H9 (cell line): ENCODE measurements at regions not wholly inside any gene's neighbourhood (a gene's known extent, or its start where the extent isn't known, plus 50 kb on each side); places are given as distances from the start of the nearest gene placed in this dataset.

ENCODE experiments used
- DNase-seq: peaks from one replicate; pipeline ENCODE4 v3.0.0-alpha.2; 2017
- H2AFZ ChIP-seq: one replicate; pipeline ENCODE4 v1.6.1; 2013; ENCODE audit warnings: mild to moderate bottlenecking, low read length, control low read depth, moderate library complexity
- H2AK5ac ChIP-seq: 2 replicates; pipeline ENCODE4 v1.6.1; 2013; ENCODE audit warnings: low read length, control low read depth, mixed read lengths; ENCODE audit not compliant: insufficient read length
- H2BK120ac ChIP-seq: one replicate; pipeline ENCODE4 v1.6.1; 2013; ENCODE audit warnings: low read depth, mild to moderate bottlenecking, low read length, control low read depth, inconsistent platforms; ENCODE audit not compliant: poor library complexity, severe bottlenecking
- H2BK12ac ChIP-seq: 2 replicates; pipeline ENCODE4 v1.6.1; 2013; ENCODE audit warnings: low read length, control low read depth, mixed read lengths, low read depth; ENCODE audit not compliant: insufficient read length
- H2BK15ac ChIP-seq: 2 replicates; pipeline ENCODE4 v1.6.1; 2013; ENCODE audit warnings: low read depth, low read length, control low read depth
- H2BK20ac ChIP-seq: one replicate; pipeline ENCODE4 v1.6.1; 2013; ENCODE audit warnings: low read depth, mild to moderate bottlenecking, low read length, control low read depth, inconsistent platforms; ENCODE audit not compliant: poor library complexity, severe bottlenecking
- H2BK5ac ChIP-seq: 2 replicates; pipeline ENCODE4 v1.6.1; 2013; ENCODE audit warnings: low read length, control low read depth, mixed read lengths; ENCODE audit not compliant: insufficient read length
- H3K14ac ChIP-seq: 2 replicates; pipeline ENCODE4 v1.6.1; 2013; ENCODE audit warnings: low read length, control low read depth; ENCODE audit not compliant: insufficient read depth
- H3K18ac ChIP-seq: 2 replicates; pipeline ENCODE4 v1.6.1; 2013; ENCODE audit warnings: low read depth, mild to moderate bottlenecking, mixed read lengths, low read length, control low read depth; ENCODE audit not compliant: insufficient read length
- H3K23ac ChIP-seq: 2 replicates; pipeline ENCODE4 v1.6.1; 2013; ENCODE audit warnings: low read length, control low read depth, mixed read lengths, low read depth; ENCODE audit not compliant: insufficient read length
- H3K23me2 ChIP-seq: 2 replicates; pipeline ENCODE4 v1.6.1; 2013; ENCODE audit warnings: low read depth, mild to moderate bottlenecking, mixed read lengths, low read length, control low read depth; ENCODE audit not compliant: insufficient read length, poor library complexity, severe bottlenecking
- H3K27ac ChIP-seq: 2 replicates; pipeline ENCODE4 v1.5.1; 2013; ENCODE audit warnings: low read length, control low read depth, mixed read lengths, low read depth; ENCODE audit not compliant: insufficient read length
- H3K27me3 ChIP-seq: 2 replicates; pipeline ENCODE4 v1.6.1; 2013; ENCODE audit warnings: low read length, control low read depth, inconsistent platforms; ENCODE audit not compliant: insufficient read depth
- H3K4ac ChIP-seq: 2 replicates; pipeline ENCODE4 v1.6.1; 2013; ENCODE audit warnings: low read depth, mild to moderate bottlenecking, control low read depth, inconsistent platforms, low read length, moderate library complexity
- H3K4me1 ChIP-seq: 2 replicates; pipeline ENCODE4 v1.6.1; 2013; ENCODE audit warnings: low read length, control low read depth, inconsistent platforms; ENCODE audit not compliant: insufficient read depth
- H3K4me2 ChIP-seq: 2 replicates; pipeline ENCODE4 v1.6.1; 2013; ENCODE audit warnings: low read length, control low read depth, mixed read lengths; ENCODE audit not compliant: insufficient read length, insufficient read depth
- H3K56ac ChIP-seq: 2 replicates; pipeline ENCODE4 v1.6.1; 2013; ENCODE audit warnings: low read depth, mild to moderate bottlenecking, mixed read lengths, low read length, control low read depth; ENCODE audit not compliant: insufficient read length
- H3K79me1 ChIP-seq: 2 replicates; pipeline ENCODE4 v1.6.1; 2013; ENCODE audit warnings: low read depth, mild to moderate bottlenecking, moderate library complexity, low read length, control low read depth, inconsistent platforms; ENCODE audit not compliant: insufficient read depth, poor library complexity, severe bottlenecking
- H3K79me2 ChIP-seq: 2 replicates; pipeline ENCODE4 v1.6.1; 2013; ENCODE audit warnings: low read length, control low read depth, inconsistent platforms; ENCODE audit not compliant: insufficient read depth
- H3K9ac ChIP-seq: 2 replicates; pipeline ENCODE4 v1.6.1; 2013; ENCODE audit warnings: low read length, control low read depth, mixed read lengths; ENCODE audit not compliant: insufficient read length; ENCODE audit errors: extremely low read depth
- H3K9me3 ChIP-seq: one replicate; pipeline ENCODE4 v1.6.1; 2013; ENCODE audit warnings: low read depth, low read length, inconsistent platforms; ENCODE audit not compliant: control insufficient read depth
- H3T11ph ChIP-seq: one replicate; pipeline ENCODE4 v1.6.1; 2013; ENCODE audit warnings: mild to moderate bottlenecking, low read length, control low read depth, inconsistent platforms
- H4K20me1 ChIP-seq: one replicate; pipeline ENCODE4 v1.6.1; 2013; ENCODE audit not compliant: control insufficient read depth, insufficient read length, insufficient read depth
- H4K5ac ChIP-seq: 2 replicates; pipeline ENCODE4 v1.6.1; 2013; ENCODE audit warnings: low read depth, mild to moderate bottlenecking, mixed read lengths, low read length, control low read depth; ENCODE audit not compliant: insufficient read length
- H4K8ac ChIP-seq: replicated peaks from 2 replicates; pipeline ENCODE4 v1.6.1; 2013; ENCODE audit warnings: low read length, control low read depth, mixed read lengths, low read depth; ENCODE audit not compliant: insufficient read length
- H4K91ac ChIP-seq: 2 replicates; pipeline ENCODE4 v1.6.1; 2013; ENCODE audit warnings: low read depth, mild to moderate bottlenecking, moderate library complexity, mixed read lengths, low read length, control low read depth; ENCODE audit not compliant: insufficient read length
- H3K27ac Mint-ChIP-seq, 3 experiments: 2 replicates in 2 of 3; 3 replicates in 1 of 3; pipeline ENCODE4 v1.8.0; 2020 to 2021; ENCODE audit warnings: mixed read lengths in 3 of 3, mild to moderate bottlenecking in 1 of 3, moderate library complexity in 1 of 3
- H3K27me3 Mint-ChIP-seq: 2 replicates; pipeline ENCODE4 v1.8.0; 2021; ENCODE audit warnings: low read depth, mild to moderate bottlenecking, moderate library complexity, mixed read lengths
- H3K36me3 Mint-ChIP-seq, 3 experiments: 2 replicates in 2 of 3; 3 replicates in 1 of 3; pipeline ENCODE4 v1.8.0; 2020 to 2021; ENCODE audit warnings: low read depth in 3 of 3, mixed read lengths in 3 of 3; ENCODE audit not compliant: insufficient read depth in 1 of 3
- H3K4me1 Mint-ChIP-seq, 2 experiments: 2 replicates each; pipeline ENCODE4 v1.8.0; 2020; ENCODE audit warnings: mixed read lengths in 2 of 2
- H3K4me3 Mint-ChIP-seq, 2 experiments: 2 replicates in 1 of 2; 3 replicates in 1 of 2; pipeline ENCODE4 v1.8.0; 2020 to 2021; ENCODE audit warnings: mild to moderate bottlenecking in 2 of 2, mixed read lengths in 2 of 2, moderate library complexity in 1 of 2
- H3K9me3 Mint-ChIP-seq, 2 experiments: 2 replicates in 1 of 2; 3 replicates in 1 of 2; pipeline ENCODE4 v1.8.0; 2020; ENCODE audit warnings: mild to moderate bottlenecking in 2 of 2, mixed read lengths in 2 of 2, moderate library complexity in 1 of 2
- CTCF ChIP-seq: fragments of 200-600 bp; sonication (generic); conservative IDR thresholded peaks from 3 replicates; pipeline ENCODE4 v1.8.0; 2021; ENCODE audit warnings: antibody characterized with exemption, mild to moderate bottlenecking
- WGBS: extraction: QIAGEN DNeasy Blood & Tissue Kit; methylation state at CpG from one replicate; pipeline ENCODE4 v1.1.7; 2013; ENCODE audit warnings: missing lambda C conversion rate, low lambda C conversion rate, mixed read lengths; ENCODE audit not compliant: insufficient read length; ENCODE audit errors: extremely low coverage; 5-methylcytosine and 5-hydroxymethylcytosine counted together

- H3K14ac ChIP-seq = no peak overlapping the region
- no peak for TF ChIP-seq CTCF
- H2BK120ac ChIP-seq = no peak overlapping the region
- H3K4me2 ChIP-seq = no peak overlapping the region
- H3K56ac ChIP-seq = no peak overlapping the region
- no CpG with 5 or more reads among the region's 5 CpGs for WGBS
- no peak overlapping the region for H4K5ac ChIP-seq
- Mint-ChIP-seq H3K4me1 (no peaks in the 10 kb centered on the region), H3K36me3 (peaks cover 0 to 6% (median 2%) of the 10 kb centered on the region in 3 experiments; a peak in 2 of 7 replicates), H3K27me3 (no peaks in the 10 kb centered on the region), H3K27ac (no peak overlapping the region), H3K9me3 (peaks cover 7 to 9% of the 10 kb centered on the region in 2 experiments; a peak in 3 of 5 replicates), H3K4me3 (no peak overlapping the region)
- no peak overlapping the region for H3T11ph ChIP-seq
- H3K79me2 ChIP-seq = no peaks in the 10 kb centered on the region
- no peak overlapping the region for H2BK12ac ChIP-seq
- no peak overlapping the region for H2BK20ac ChIP-seq
- H3K9me3 ChIP-seq = no peaks in the 10 kb centered on the region
- H3K23me2 ChIP-seq = no peaks in the 10 kb centered on the region
- no peak overlapping the region for H4K91ac ChIP-seq
- no peaks in the 10 kb centered on the region for H3K4me1 ChIP-seq
- no peak overlapping the region for H3K9ac ChIP-seq
- H4K20me1 ChIP-seq = no peaks in the 10 kb centered on the region
- DNase-seq = no peak
- H2AFZ ChIP-seq = no peak overlapping the region
- no peaks in the 10 kb centered on the region for H3K79me1 ChIP-seq
- no peak overlapping the region for H2BK15ac ChIP-seq
- no peak overlapping the region for H2BK5ac ChIP-seq
- H3K23ac ChIP-seq = no peak overlapping the region
- H3K18ac ChIP-seq = no peak overlapping the region
- H3K27ac ChIP-seq = no peak overlapping the region
- no peak overlapping the region for H3K4ac ChIP-seq
- no peak overlapping the region for H4K8ac ChIP-seq
- no peak overlapping the region for H2AK5ac ChIP-seq
- no peaks in the 10 kb centered on the region for H3K27me3 ChIP-seq
These were observed 594.8 kb upstream of the GRM7 start for GRCh38 chr3:6266135-6266534.
